ENCODE measurements at regions not wholly inside any gene's neighbourhood (a gene's known extent, or its start where the extent isn't known, plus 50 kb on each side); places are given as distances from the start of the nearest gene placed in this dataset.

- TF ChIP-seq NFIC (IDR thresholded peaks at IDR 0.05; ENCODE audit: borderline replicate concordance) = no peak
- TF ChIP-seq CTCF (IDR thresholded peaks at IDR 0.05) = no peak
- no peak for TF ChIP-seq SMC3 (IDR thresholded peaks at IDR 0.05; ENCODE audit: low read depth, low read length)
- no peak for TF ChIP-seq EP300 (IDR thresholded peaks at IDR 0.05; ENCODE audit: borderline replicate concordance in 1 of 2, low read depth in 1 of 2, low read length in 1 of 2)
- no peak for TF ChIP-seq MAX (IDR thresholded peaks at IDR 0.05; ENCODE audit: low read depth)
- no peak for TF ChIP-seq NRF1 (IDR thresholded peaks at IDR 0.05; ENCODE audit: low read depth, low read length)
- TF ChIP-seq TAF1 (IDR thresholded peaks at IDR 0.05; ENCODE audit: borderline replicate concordance, low read depth, low read length) = no peak
Measured at GRCh38 chr12:28140404-28140803, 49.9 kb upstream of the CCDC91 start.
